ENCODE measurements at regions not wholly inside any gene's neighbourhood (a gene's known extent, or its start where the extent isn't known, plus 50 kb on each side); places are given as distances from the start of the nearest gene placed in this dataset.

DNA sequence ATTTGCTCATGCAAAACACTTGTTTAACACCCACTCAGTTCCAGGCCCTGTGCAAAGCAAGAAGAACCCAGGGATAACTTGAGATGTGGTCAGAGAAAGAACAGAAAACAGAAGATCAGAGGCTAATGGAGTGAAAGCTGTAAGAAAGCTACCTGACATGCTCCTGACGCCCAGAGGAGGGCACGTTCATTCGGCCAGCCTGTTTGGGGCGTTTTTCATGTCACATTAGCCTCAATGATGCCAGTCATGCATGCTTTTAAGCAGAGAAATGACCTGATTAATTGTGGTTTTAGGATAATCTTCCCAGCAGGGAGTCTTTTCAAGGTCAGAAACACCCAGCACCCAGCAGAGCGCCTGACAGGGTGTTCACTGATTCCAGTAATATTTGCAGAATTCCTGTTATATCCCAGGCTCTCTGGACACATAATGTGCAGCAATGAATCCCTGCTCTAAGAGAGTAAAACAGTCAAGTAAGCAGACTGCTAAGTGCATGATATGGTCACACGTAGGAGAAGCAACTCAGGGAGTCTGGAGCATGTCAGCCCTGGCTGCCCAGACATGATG lies 320.0 kb downstream of the LRATD1 start:
- H3K36me3 ChIP-seq = no peaks in the 10 kb centered on the region
- no peak overlapping the region for H3K27ac ChIP-seq
- TF ChIP-seq, protein P1, sequence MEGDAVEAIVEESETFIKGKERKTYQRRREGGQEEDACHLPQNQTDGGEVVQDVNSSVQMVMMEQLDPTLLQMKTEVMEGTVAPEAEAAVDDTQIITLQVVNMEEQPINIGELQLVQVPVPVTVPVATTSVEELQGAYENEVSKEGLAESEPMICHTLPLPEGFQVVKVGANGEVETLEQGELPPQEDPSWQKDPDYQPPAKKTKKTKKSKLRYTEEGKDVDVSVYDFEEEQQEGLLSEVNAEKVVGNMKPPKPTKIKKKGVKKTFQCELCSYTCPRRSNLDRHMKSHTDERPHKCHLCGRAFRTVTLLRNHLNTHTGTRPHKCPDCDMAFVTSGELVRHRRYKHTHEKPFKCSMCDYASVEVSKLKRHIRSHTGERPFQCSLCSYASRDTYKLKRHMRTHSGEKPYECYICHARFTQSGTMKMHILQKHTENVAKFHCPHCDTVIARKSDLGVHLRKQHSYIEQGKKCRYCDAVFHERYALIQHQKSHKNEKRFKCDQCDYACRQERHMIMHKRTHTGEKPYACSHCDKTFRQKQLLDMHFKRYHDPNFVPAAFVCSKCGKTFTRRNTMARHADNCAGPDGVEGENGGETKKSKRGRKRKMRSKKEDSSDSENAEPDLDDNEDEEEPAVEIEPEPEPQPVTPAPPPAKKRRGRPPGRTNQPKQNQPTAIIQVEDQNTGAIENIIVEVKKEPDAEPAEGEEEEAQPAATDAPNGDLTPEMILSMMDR (IDR thresholded peaks at IDR 0.05) = no peak
- no peaks in the 10 kb centered on the region for H3K27me3 ChIP-seq
- no peaks in the 10 kb centered on the region for H3K9me3 ChIP-seq
- no peak overlapping the region for H3K4me3 ChIP-seq (ENCODE audit: low read depth in 1 of 2, low read length in 1 of 2)
- H3K4me1 ChIP-seq (ENCODE audit: control insufficient read depth in 1 of 2, insufficient read depth in 1 of 2, low read depth in 1 of 2, low read length in 1 of 2) = no peaks in the 10 kb centered on the region

DNA sequence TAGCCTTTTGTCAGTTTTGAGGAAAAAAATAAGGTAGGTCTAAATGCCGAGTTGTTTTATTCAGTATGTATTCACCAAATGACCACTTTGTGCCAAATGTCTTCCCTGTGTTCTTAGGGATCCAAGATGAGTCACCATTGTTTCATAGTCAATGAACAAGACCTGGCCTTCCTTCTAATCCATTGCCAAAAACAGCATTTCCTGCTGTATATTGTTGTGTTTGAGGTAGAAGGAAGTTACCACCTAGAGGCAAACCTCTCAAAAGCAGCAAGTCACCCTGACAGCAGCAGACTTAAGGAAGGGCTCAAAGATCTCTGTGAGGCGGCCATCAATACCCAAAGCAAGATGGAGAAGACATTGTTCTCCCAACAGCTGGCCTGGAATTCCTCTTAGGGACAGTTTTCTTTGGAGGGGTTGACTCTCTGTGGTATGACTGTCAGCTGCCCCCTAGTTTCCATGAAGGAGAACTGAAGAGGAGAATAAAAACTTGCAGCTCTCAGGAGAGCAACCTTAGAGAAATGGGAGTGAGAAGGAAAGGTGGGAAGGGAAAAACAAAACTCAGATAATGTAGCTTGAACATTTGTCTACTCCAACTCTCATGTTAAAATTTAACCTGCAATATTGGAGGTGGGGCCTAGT lies 328.3 kb downstream of the LRATD1 start:
- Histone ChIP-seq H3K9me3 (no peaks in the 10 kb centered on the region), H3K27me3 (no peaks in the 10 kb centered on the region), H3K4me1 (ENCODE audit: control insufficient read depth in 1 of 2, insufficient read depth in 1 of 2, low read depth in 1 of 2, low read length in 1 of 2) (no peaks in the 10 kb centered on the region), H3K27ac (no peak overlapping the region), H3K36me3 (no peaks in the 10 kb centered on the region), H3K4me3 (ENCODE audit: low read depth in 1 of 2, low read length in 1 of 2) (no peak overlapping the region)
- TF ChIP-seq, protein P1 (IDR thresholded peaks at IDR 0.05) = no peak

DNA sequence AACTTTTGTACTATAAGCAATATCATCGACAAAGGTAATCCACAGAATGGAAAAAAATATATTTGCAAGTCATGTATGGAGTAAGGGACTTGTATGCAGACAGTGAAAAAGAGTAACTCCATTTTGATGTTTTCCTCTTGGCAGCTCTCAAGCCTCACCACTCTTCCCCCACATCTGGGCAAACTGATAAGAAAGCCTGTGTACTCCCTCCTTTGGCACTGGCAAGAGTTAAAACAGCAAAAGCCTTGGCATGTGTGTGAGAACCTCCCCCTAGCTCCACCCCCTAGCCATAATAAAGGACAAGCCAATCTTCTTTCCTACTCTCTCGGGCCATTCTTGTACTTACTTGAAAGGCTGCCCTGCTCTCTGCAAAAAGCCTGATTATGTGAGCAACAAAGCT lies 335.2 kb downstream of the LRATD1 start:
- no peaks in the 10 kb centered on the region for H3K4me1 ChIP-seq (ENCODE audit: control insufficient read depth in 1 of 2, insufficient read depth in 1 of 2, low read depth in 1 of 2, low read length in 1 of 2)
- H3K27ac ChIP-seq = no peak overlapping the region
- H3K27me3 ChIP-seq = no peaks in the 10 kb centered on the region
- H3K4me3 ChIP-seq (ENCODE audit: low read depth in 1 of 2, low read length in 1 of 2) = no peak overlapping the region
- no peaks in the 10 kb centered on the region for H3K9me3 ChIP-seq
- H3K36me3 ChIP-seq = no peaks in the 10 kb centered on the region
- TF ChIP-seq, protein P1 (IDR thresholded peaks at IDR 0.05) = no peak

DNA sequence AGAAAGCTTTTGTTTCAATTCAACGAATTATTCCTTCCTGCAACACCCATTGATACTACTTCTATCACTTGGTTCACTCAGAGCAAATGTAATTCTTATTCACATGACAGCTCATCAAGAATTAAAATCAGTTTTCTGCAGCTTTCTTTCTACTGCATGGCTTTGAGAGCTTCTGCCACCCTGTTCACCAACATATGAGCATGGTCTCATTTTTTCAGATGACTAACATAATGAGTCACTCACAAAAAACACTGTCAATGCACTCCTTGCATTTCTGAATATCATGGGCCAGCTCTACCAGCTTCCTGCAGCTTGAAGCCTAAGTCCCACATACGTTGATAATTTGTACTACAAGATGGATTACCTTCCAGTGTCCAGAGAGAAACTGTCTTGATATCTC lies 342.9 kb downstream of the LRATD1 start:
- Histone ChIP-seq H3K4me1 (ENCODE audit: control insufficient read depth in 1 of 2, insufficient read depth in 1 of 2, low read depth in 1 of 2, low read length in 1 of 2) (no peaks in the 10 kb centered on the region), H3K27ac (no peak overlapping the region), H3K36me3 (no peaks in the 10 kb centered on the region), H3K27me3 (no peaks in the 10 kb centered on the region), H3K9me3 (no peaks in the 10 kb centered on the region), H3K4me3 (ENCODE audit: low read depth in 1 of 2, low read length in 1 of 2) (no peak overlapping the region)
- TF ChIP-seq, protein P1 (IDR thresholded peaks at IDR 0.05) = no peak

DNA sequence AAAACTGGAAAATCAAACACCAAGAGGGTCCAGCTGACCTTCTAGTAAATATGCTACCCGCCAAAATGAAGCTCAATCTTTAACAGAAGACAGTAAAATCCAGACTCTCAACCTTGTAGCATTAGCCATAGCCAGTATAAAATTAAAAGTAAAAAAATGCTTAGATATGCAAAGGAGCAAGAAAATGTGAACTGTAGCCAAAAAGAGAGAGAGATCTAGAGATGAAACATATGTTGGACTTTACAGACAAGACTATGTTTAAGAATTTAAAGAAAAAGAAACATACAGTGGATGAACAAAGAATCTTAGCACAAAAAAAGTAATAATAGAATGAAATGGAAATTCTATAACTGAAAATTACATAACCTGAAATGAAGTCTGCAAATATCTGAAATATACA lies 344.5 kb downstream of the LRATD1 start:
- Histone ChIP-seq H3K27ac (no peak overlapping the region), H3K27me3 (no peaks in the 10 kb centered on the region), H3K36me3 (no peaks in the 10 kb centered on the region), H3K9me3 (no peaks in the 10 kb centered on the region), H3K4me1 (ENCODE audit: control insufficient read depth in 1 of 2, insufficient read depth in 1 of 2, low read depth in 1 of 2, low read length in 1 of 2) (no peaks in the 10 kb centered on the region), H3K4me3 (ENCODE audit: low read depth in 1 of 2, low read length in 1 of 2) (no peak overlapping the region)
- TF ChIP-seq, protein P1 (IDR thresholded peaks at IDR 0.05) = no peak
